H1 (cell line): ENCODE measurements at regions not wholly inside any gene's neighbourhood (a gene's known extent, or its start where the extent isn't known, plus 50 kb on each side); places are given as distances from the start of the nearest gene placed in this dataset.
A peak's percentile ranks its signal among the peaks of the same experiment; 100 is the strongest.

ENCODE experiments used
- CTCF ChIA-PET: fragments of 300-600 bp; sonication (Branson Sonifier 250); formaldehyde crosslinking; loops from one replicate; lab custom pipeline; 2021; ENCODE audit not compliant: partially characterized antibody; lab: Charles Lee
- POLR2A ChIA-PET: fragments of 300-600 bp; sonication (Branson Sonifier 250); formaldehyde crosslinking; loops from one replicate; lab custom pipeline; 2021; ENCODE audit warnings: inconsistent platforms; ENCODE audit not compliant: partially characterized antibody; lab: Charles Lee
- DNase-seq, 2 experiments: peaks; one replicate each; pipeline versions ENCODE4 v3.0.0 to v3.0.0-alpha.2; 2010 to 2022; ENCODE audit warnings: low spot score in 2 of 2, low read depth in 1 of 2, mixed read lengths in 1 of 2
- FAIRE-seq: peaks from 2 replicates; lab custom pipeline; 2011; peaks lifted over from hg19 to GRCh38; lab: Jason Lieb, UNC
- H2AFZ ChIP-seq: 2 replicates; pipeline ENCODE4 v1.8.1; 2012; ENCODE audit warnings: low read length, inconsistent platforms
- H2AK5ac ChIP-seq: 2 replicates; pipeline ENCODE4 v1.6.1; 2013; ENCODE audit warnings: low read depth, low read length
- H2BK120ac ChIP-seq: replicated peaks from 2 replicates; pipeline ENCODE3; 2013; ENCODE audit warnings: low read depth, low read length, inconsistent platforms
- H2BK12ac ChIP-seq: 2 replicates; pipeline ENCODE4 v1.6.1; 2013; ENCODE audit warnings: low read depth, low read length
- H2BK15ac ChIP-seq: 2 replicates; pipeline ENCODE4 v1.6.1; 2013; ENCODE audit warnings: low read length
- H2BK20ac ChIP-seq: 2 replicates; pipeline ENCODE4 v1.6.1; 2013; ENCODE audit warnings: low read length
- H2BK5ac ChIP-seq: 2 replicates; pipeline ENCODE4 v1.6.1; 2013; ENCODE audit warnings: low read depth, low read length
- H3K14ac ChIP-seq: 2 replicates; pipeline ENCODE4 v1.6.1; 2013; ENCODE audit warnings: inconsistent platforms; ENCODE audit not compliant: insufficient read length
- H3K18ac ChIP-seq: 2 replicates; pipeline ENCODE4 v1.6.1; 2013; ENCODE audit warnings: low read length; ENCODE audit errors: extremely low read depth
- H3K23ac ChIP-seq: 2 replicates; pipeline ENCODE4 v1.6.1; 2013; ENCODE audit warnings: inconsistent platforms; ENCODE audit not compliant: insufficient read length
- H3K23me2 ChIP-seq: 2 replicates; pipeline ENCODE4 v1.6.1; 2013; ENCODE audit warnings: low read depth, low read length
- H3K27ac ChIP-seq: 2 replicates; pipeline ENCODE4 v1.6.1; 2011; ENCODE audit warnings: low read depth, low read length, inconsistent platforms
- H3K27me3 ChIP-seq, 4 experiments: replicated peaks in 1 of 4; 1 replicate in 1 of 4; 2 replicates in 3 of 4; pipeline versions ENCODE4 v1.6.1 to v1.8.1; 2011 to 2013; ENCODE audit warnings: low read length in 3 of 4, mild to moderate bottlenecking in 3 of 4, inconsistent platforms in 2 of 4, mixed read lengths in 2 of 4, moderate library complexity in 1 of 4; ENCODE audit not compliant: control insufficient read depth in 3 of 4, insufficient read depth in 3 of 4; ENCODE audit errors: extremely low read depth in 1 of 4
- H3K36me3 ChIP-seq, 4 experiments: 2 replicates each; pipeline versions ENCODE4 v1.6.1 to v1.8.1; 2011 to 2013; ENCODE audit warnings: mild to moderate bottlenecking in 4 of 4, low read length in 3 of 4, moderate library complexity in 2 of 4, control low read depth in 1 of 4, inconsistent platforms in 1 of 4; ENCODE audit not compliant: insufficient read depth in 4 of 4, control insufficient read depth in 2 of 4
- H3K4ac ChIP-seq: replicated peaks from 2 replicates; pipeline ENCODE3; 2013; ENCODE audit warnings: low read length, low read depth, mixed read lengths, inconsistent platforms; ENCODE audit not compliant: insufficient read length
- H3K4me1 ChIP-seq, 4 experiments: replicated peaks in 1 of 4; 1 replicate in 1 of 4; 2 replicates in 3 of 4; pipeline versions ENCODE4 v1.6.1 to v1.8.1; 2011 to 2013; ENCODE audit warnings: low read length in 3 of 4, inconsistent platforms in 2 of 4, mixed read lengths in 1 of 4; ENCODE audit not compliant: insufficient read depth in 4 of 4, control insufficient read depth in 3 of 4
- H3K4me2 ChIP-seq, 2 experiments: 2 replicates each; pipeline versions ENCODE4 v1.6.1 to v1.8.1; 2011 to 2013; ENCODE audit warnings: low read depth in 2 of 2, low read length in 2 of 2, control low read depth in 1 of 2, inconsistent platforms in 1 of 2, mild to moderate bottlenecking in 1 of 2; ENCODE audit not compliant: insufficient read depth in 1 of 2
- H3K4me3 ChIP-seq, 4 experiments: fragments of 200-600, 300-600 bp in 1 of 4; sonication (generic), shearing (Covaris generic), sonication (Bioruptor Twin) in 1 of 4; 2 replicates each; pipeline versions ENCODE4 v1.5.1 to v1.8.1; 2011 to 2016; ENCODE audit warnings: low read length in 4 of 4, low read depth in 3 of 4, control low read depth in 2 of 4, inconsistent platforms in 2 of 4, mild to moderate bottlenecking in 2 of 4, mixed read lengths in 1 of 4, moderate library complexity in 1 of 4; ENCODE audit not compliant: insufficient read depth in 2 of 4; ENCODE audit errors: extremely low read depth in 1 of 4
- H3K56ac ChIP-seq: replicated peaks from 2 replicates; pipeline ENCODE3; 2013; ENCODE audit warnings: low read depth, mild to moderate bottlenecking, mixed read lengths, low read length, inconsistent platforms; ENCODE audit not compliant: insufficient read length
- H3K79me1 ChIP-seq: 2 replicates; pipeline ENCODE4 v1.6.1; 2013; ENCODE audit warnings: low read depth, low read length, control low read depth
- H3K79me2 ChIP-seq, 2 experiments: 2 replicates each; pipeline versions ENCODE4 v1.6.1 to v1.8.1; 2012 to 2013; ENCODE audit warnings: low read length in 2 of 2, mild to moderate bottlenecking in 2 of 2, inconsistent platforms in 1 of 2; ENCODE audit not compliant: insufficient read depth in 2 of 2, control insufficient read depth in 1 of 2
- H3K9ac ChIP-seq, 4 experiments: replicated peaks in 1 of 4; 1 replicate in 1 of 4; 2 replicates in 3 of 4; pipeline versions ENCODE4 v1.6.1 to v1.8.1; 2011 to 2013; ENCODE audit warnings: low read depth in 3 of 4, low read length in 3 of 4, control low read depth in 2 of 4, mild to moderate bottlenecking in 2 of 4, moderate library complexity in 2 of 4, inconsistent platforms in 1 of 4; ENCODE audit errors: extremely low read depth in 1 of 4
- H3K9me3 ChIP-seq, 2 experiments: 2 replicates each; pipeline versions ENCODE4 v1.6.1 to v1.8.1; 2012 to 2013; ENCODE audit warnings: mild to moderate bottlenecking in 2 of 2, moderate library complexity in 2 of 2, control low read depth in 1 of 2, inconsistent platforms in 1 of 2, low read depth in 1 of 2, low read length in 1 of 2, mixed read lengths in 1 of 2; ENCODE audit not compliant: insufficient read depth in 2 of 2
- H4K20me1 ChIP-seq, 2 experiments: replicated peaks in 1 of 2; 2 replicates each; pipeline versions ENCODE3 to v1.8.1; 2011 to 2013; ENCODE audit warnings: inconsistent platforms in 2 of 2, low read length in 2 of 2, mild to moderate bottlenecking in 1 of 2; ENCODE audit not compliant: insufficient read depth in 2 of 2, control insufficient read depth in 1 of 2
- H4K5ac ChIP-seq: 2 replicates; pipeline ENCODE4 v1.6.1; 2013; ENCODE audit warnings: low read length, low read depth, mixed read lengths, inconsistent platforms; ENCODE audit not compliant: insufficient read length
- H4K8ac ChIP-seq: 2 replicates; pipeline ENCODE4 v1.8.0; 2013; ENCODE audit warnings: mild to moderate bottlenecking, moderate library complexity, low read length, inconsistent platforms; ENCODE audit not compliant: insufficient read depth; ENCODE audit errors: extremely low read depth
- H4K91ac ChIP-seq: replicated peaks from 2 replicates; pipeline ENCODE3; 2013; ENCODE audit warnings: low read length, mixed read lengths, inconsistent platforms; ENCODE audit not compliant: insufficient read length
- ASH2L ChIP-seq: fragments of 200-600, 300-600 bp; sonication (generic); IDR thresholded peaks from one replicate; pipeline ENCODE4 v1.7.1; 2017; ENCODE audit warnings: low read length
- ATF2 ChIP-seq: IDR thresholded peaks from 2 replicates; pipeline ENCODE4 v1.6.1; 2012; ENCODE audit warnings: low read length, inconsistent platforms
- BRCA1 ChIP-seq: IDR thresholded peaks from 2 replicates; pipeline ENCODE4 v1.6.1; 2012; ENCODE audit warnings: low read depth, low read length, improper control_type of control experiment
- CHD1 ChIP-seq: IDR thresholded peaks from 2 replicates; pipeline ENCODE4 v1.6.1; 2012; ENCODE audit warnings: low read depth, low read length, improper control_type of control experiment
- E2F6 ChIP-seq: IDR thresholded peaks from 2 replicates; pipeline ENCODE4 v1.6.1; 2012; ENCODE audit warnings: inconsistent platforms
- EGR1 ChIP-seq: IDR thresholded peaks from 2 replicates; pipeline ENCODE4 v1.6.1; 2011; ENCODE audit warnings: low read depth, low read length, borderline replicate concordance
- EZH2 ChIP-seq: fragments of 200-600 bp; sonication (generic); IDR thresholded peaks from 2 replicates; pipeline ENCODE4 v1.7.1; 2012; ENCODE audit warnings: low read depth, mild to moderate bottlenecking, moderate library complexity, low read length, inconsistent platforms; ENCODE audit not compliant: severe bottlenecking
- RFX5 ChIP-seq: IDR thresholded peaks from 2 replicates; pipeline ENCODE4 v1.6.1; 2011; ENCODE audit warnings: low read depth, low read length, improper control_type of control experiment, borderline replicate concordance
- SIRT6 ChIP-seq: IDR thresholded peaks from one replicate; pipeline ENCODE4 v1.7.1; 2012; ENCODE audit warnings: low read length, inconsistent platforms
- SRF ChIP-seq: IDR thresholded peaks from 2 replicates; pipeline ENCODE4 v1.6.1; 2011; ENCODE audit warnings: mild to moderate bottlenecking, low read depth, low read length, moderate library complexity
- TEAD4 ChIP-seq: IDR thresholded peaks from 2 replicates; pipeline ENCODE4 v1.6.1; 2012; ENCODE audit warnings: low read depth, low read length, inconsistent platforms, mixed read lengths
- WGBS, 2 experiments: shearing (Covaris generic) in 1 of 2; methylation state at CpG; one replicate each; pipeline versions ENCODE4 v1.1.6 to v1.1.7; 2013 to 2015; ENCODE audit warnings: low lambda C conversion rate in 2 of 2, mixed read lengths in 2 of 2, inconsistent platforms in 1 of 2, low coverage in 1 of 2, missing lambda C conversion rate in 1 of 2; ENCODE audit not compliant: insufficient replicate concordance in 2 of 2, insufficient coverage in 1 of 2, insufficient read length in 1 of 2; ENCODE audit errors: extremely low coverage in 1 of 2, missing lambda C conversion rate in 1 of 2; 5-methylcytosine and 5-hydroxymethylcytosine counted together
- TF ChIP-seq, protein P1 (sequence below): IDR thresholded peaks from 2 replicates; pipeline ENCODE4 v1.6.1; 2011; ENCODE audit warnings: low read depth, mild to moderate bottlenecking, low read length; ENCODE audit not compliant: insufficient read depth

- Histone ChIP-seq H3K14ac (no peak overlapping the region), H2BK15ac (no peak overlapping the region; the same call in 1 of the 2 replicates), H3K36me3 (no peaks in the 10 kb centered on the region), H2BK12ac (no peak overlapping the region), H3K9ac (no peak overlapping the region), H3K79me1 (no peaks in the 10 kb centered on the region), H3K4me1 (no peaks in the 10 kb centered on the region), H4K8ac (no peak overlapping the region), H2AFZ (0 out of 2 replicates have a peak overlapping the region, but pooled peaks have one; percentile 29), H3K4me3 (no peak overlapping the region), H3K56ac (no peak overlapping the region), H3K23me2 (no peaks in the 10 kb centered on the region), H4K5ac (no peak overlapping the region), H3K9me3 (no peaks in the 10 kb centered on the region), H3K18ac (no peak overlapping the region), H4K91ac (peak overlapping the region; percentile 42), H4K20me1 (no peaks in the 10 kb centered on the region), H2AK5ac (no peak overlapping the region), H3K4ac (no peak overlapping the region), H3K27ac (no peak overlapping the region), H3K23ac (no peak overlapping the region), H2BK5ac (no peak overlapping the region; the same call in 1 of the 2 replicates), H2BK20ac (no peak overlapping the region), H3K27me3 (no peaks in the 10 kb centered on the region), H3K4me2 (no peak overlapping the region), H2BK120ac (no peak overlapping the region), H3K79me2 (no peaks in the 10 kb centered on the region)
- WGBS, 2 experiments: 89% methylated on average over 3 of the region's 3 CpGs; no CpG with 5 or more reads in 1 of the 2 experiments
- no peak for FAIRE-seq
- CTCF ChIA-PET: interaction anchor here (0.8 to 2.7 kb wide), 3 partner anchors 9 to 100 kb away, joined by 3 to 9 read pairs (median 3); no protein-coding TSS in a partner anchor
- DNase-seq: no peak
- POLR2A ChIA-PET: no interaction called here
- TF ChIP-seq EZH2 (no peak), TEAD4 (no peak), E2F6 (no peak), BRCA1 (no peak), SIRT6 (no peak), EGR1 (no peak), ASH2L (no peak), RFX5 (no peak), ATF2 (no peak), SRF (no peak), CHD1 (no peak)
- TF ChIP-seq, protein P1, sequence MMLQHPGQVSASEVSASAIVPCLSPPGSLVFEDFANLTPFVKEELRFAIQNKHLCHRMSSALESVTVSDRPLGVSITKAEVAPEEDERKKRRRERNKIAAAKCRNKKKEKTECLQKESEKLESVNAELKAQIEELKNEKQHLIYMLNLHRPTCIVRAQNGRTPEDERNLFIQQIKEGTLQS: no peak
Measured at GRCh38 chr4:55214172-55214571, 88.8 kb upstream of the KDR start.
